Left lung (tissue), 4 donors: ENCODE measurements at regions not wholly inside any gene's neighbourhood (a gene's known extent, or its start where the extent isn't known, plus 50 kb on each side); places are given as distances from the start of the nearest gene placed in this dataset.

Experiments
- ATAC-seq: fragments of 200-7000 bp; cut with Tn5 transposase; one replicate; pipeline ENCODE4 v1.9.1; 2020; ENCODE audit warnings: moderate library complexity
- DNase-seq, 4 donors: peaks; one replicate each; pipeline ENCODE4 v3.0.0-alpha.2; 2013 to 2020
- H3K27ac ChIP-seq, 2 donors: fragments of 200-600 bp; sonication (generic) in 1 of 2; one replicate each; pipeline versions ENCODE4 v1.5.0 to v1.8.0; 2020 to 2021
- H3K27me3 ChIP-seq, 2 donors: fragments of 200-600 bp; sonication (generic) in 1 of 2; one replicate each; pipeline versions ENCODE4 v1.5.0 to v1.8.0; 2020 to 2021
- H3K36me3 ChIP-seq, 2 donors: fragments of 200-600 bp; sonication (generic) in 1 of 2; one replicate each; pipeline versions ENCODE4 v1.5.0 to v1.8.0; 2020 to 2021
- H3K4me1 ChIP-seq, 2 donors: fragments of 200-600 bp; one replicate each; pipeline ENCODE4 v1.8.0; 2021
- H3K4me3 ChIP-seq, 2 donors: fragments of 200-600 bp; sonication (generic) in 1 of 2; one replicate each; pipeline versions ENCODE4 v1.5.0 to v1.8.0; 2020 to 2021; ENCODE audit warnings: mild to moderate bottlenecking in 1 of 2
- H3K9me3 ChIP-seq, 2 donors: fragments of 200-600 bp; sonication (generic) in 1 of 2; one replicate each; pipeline versions ENCODE4 v1.5.0 to v1.8.0; 2020 to 2021
- CTCF ChIP-seq, 2 donors: fragments of 200-600 bp; sonication (generic) in 1 of 2; IDR thresholded peaks; one replicate each; pipeline versions ENCODE4 v1.5.0 to v1.8.0; 2021; ENCODE audit warnings: antibody characterized with exemption in 2 of 2
- intact Hi-C, 2 donors: fragments of 100-400 bp; cut with DNase I; formaldehyde crosslinking; loops; one replicate each; pipeline versions ENCODE4 v1.11.2 to v1.14.2; 2022
- donor health status: DM: no; HTN: yes; CAD: no.
- donor health status: DM: no; HTN: no; CAD: no.

DNA sequence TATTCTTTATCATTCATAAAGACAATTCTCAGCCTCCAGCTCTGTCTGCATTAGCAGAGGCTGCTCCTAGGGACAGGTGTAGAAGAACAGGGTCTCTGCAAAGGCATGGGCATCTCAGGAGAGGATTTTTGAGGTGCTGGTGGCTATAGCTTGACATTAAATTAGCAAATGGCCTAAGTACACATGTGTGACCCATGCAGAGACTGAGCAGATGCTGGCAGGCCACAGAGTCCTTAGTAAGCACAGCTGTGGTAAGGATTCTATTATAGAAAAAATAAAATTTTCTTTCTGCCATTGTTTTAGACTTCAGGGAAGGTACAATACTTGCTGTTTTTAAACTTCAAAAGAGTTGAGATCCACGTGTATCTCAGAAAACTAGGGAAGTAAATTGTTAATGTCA is 177.5 kb upstream of the DUSP10 start:
- intact Hi-C loops = no loop called here
- no peaks in the 10 kb centered on the region for H3K36me3 ChIP-seq
- no peak overlapping the region for H3K27ac ChIP-seq
- TF ChIP-seq CTCF (IDR thresholded peaks at IDR 0.05) = no peak
- no peaks in the 10 kb centered on the region for H3K27me3 ChIP-seq
- no peak for DNase-seq
- H3K9me3 ChIP-seq = no peaks in the 10 kb centered on the region
- ATAC-seq = no peak
- no peak overlapping the region for H3K4me3 ChIP-seq
- no peaks in the 10 kb centered on the region for H3K4me1 ChIP-seq

GRCh38 chr1:221916176-221916575 is 174.3 kb upstream of the DUSP10 start:
- intact Hi-C loops = no loop called here
- no peaks in the 10 kb centered on the region for H3K4me1 ChIP-seq
- no peak overlapping the region for H3K4me3 ChIP-seq
- no peaks in the 10 kb centered on the region for H3K9me3 ChIP-seq
- no peak overlapping the region for H3K27ac ChIP-seq
- no peak for TF ChIP-seq CTCF (IDR thresholded peaks at IDR 0.05)
- DNase-seq (no peak), ATAC-seq (no peak)
- H3K36me3 ChIP-seq = no peaks in the 10 kb centered on the region
- H3K27me3 ChIP-seq = no peaks in the 10 kb centered on the region

DNA sequence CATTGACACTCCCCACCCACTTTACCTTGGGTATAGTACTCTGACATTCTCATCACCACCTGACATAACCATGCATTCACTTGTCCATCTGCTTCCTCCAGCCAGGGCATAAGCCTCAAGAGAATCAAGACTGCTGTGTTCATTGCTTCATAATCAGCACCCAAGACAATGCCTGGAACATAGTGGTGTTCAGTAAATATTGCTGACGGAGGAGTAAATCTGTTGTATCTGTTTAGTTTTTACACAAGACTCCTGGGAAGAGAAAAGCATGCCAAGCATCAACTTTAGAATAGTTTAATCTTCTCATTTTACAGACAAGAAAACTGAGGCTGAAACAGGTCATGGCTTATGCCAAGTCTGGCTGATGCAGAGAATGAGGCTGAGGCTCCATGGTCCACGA is 173.9 kb upstream of the DUSP10 start:
- intact Hi-C loops = no loop called here
- Histone ChIP-seq H3K9me3 (no peaks in the 10 kb centered on the region), H3K27me3 (no peaks in the 10 kb centered on the region), H3K27ac (no peak overlapping the region), H3K4me3 (no peak overlapping the region), H3K36me3 (no peaks in the 10 kb centered on the region), H3K4me1 (no peaks in the 10 kb centered on the region)
- DNase-seq (no peak), ATAC-seq (no peak)
- TF ChIP-seq CTCF (IDR thresholded peaks at IDR 0.05) = no peak

DNA sequence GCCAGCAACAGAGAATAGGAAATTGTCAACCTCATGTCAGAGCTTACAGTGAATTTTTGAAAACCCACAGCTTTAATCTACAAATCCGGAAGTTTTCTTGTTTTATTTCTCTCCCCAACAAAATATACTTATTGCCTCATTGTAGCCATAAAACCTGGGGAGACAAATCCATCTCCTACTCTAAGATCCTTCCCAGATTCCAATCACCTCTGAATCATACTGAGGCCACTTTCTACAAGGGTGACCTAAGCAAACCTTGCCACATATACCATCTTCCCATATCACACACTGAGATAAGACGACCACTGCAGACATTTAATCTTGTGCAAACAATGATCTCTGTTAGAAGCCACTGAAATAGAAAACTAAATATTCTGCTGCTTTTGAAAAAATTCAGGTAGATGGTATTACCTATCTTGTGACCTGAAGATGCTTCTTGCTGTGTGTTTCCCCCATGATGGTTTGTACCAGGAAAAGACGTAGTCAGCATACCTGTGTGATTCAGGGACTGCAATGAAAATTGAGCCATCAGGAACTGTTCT is 171.5 kb upstream of the DUSP10 start:
- Histone ChIP-seq H3K27me3 (no peaks in the 10 kb centered on the region), H3K4me1 (no peaks in the 10 kb centered on the region), H3K4me3 (no peak overlapping the region), H3K27ac (no peak overlapping the region), H3K9me3 (no peaks in the 10 kb centered on the region), H3K36me3 (no peaks in the 10 kb centered on the region)
- no peak for TF ChIP-seq CTCF (IDR thresholded peaks at IDR 0.05)
- ATAC-seq = no peak
- intact Hi-C loops = no loop called here
- DNase-seq = no peak

DNA sequence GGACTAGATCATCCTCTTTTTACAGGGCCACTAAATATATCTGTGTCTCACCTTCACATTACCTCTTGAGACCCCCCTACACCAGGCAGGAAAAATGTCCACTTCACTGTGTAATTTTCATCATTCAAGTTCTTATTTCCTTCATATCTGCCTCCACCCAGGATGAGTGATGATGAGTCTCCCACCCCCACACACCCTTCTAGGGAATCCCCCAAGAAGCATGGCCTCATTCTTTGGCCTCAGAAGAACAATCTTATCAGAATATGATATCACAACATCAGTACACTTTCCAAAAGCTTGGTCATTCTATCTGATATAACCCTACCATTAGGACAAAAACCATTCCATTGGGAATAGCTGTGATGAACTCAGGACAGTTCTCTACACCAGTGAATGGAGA is 170.3 kb upstream of the DUSP10 start:
- H3K27ac ChIP-seq = no peak overlapping the region
- H3K9me3 ChIP-seq = no peaks in the 10 kb centered on the region
- H3K36me3 ChIP-seq = no peaks in the 10 kb centered on the region
- intact Hi-C loops = no loop called here
- ATAC-seq (no peak), DNase-seq (no peak)
- H3K27me3 ChIP-seq = no peaks in the 10 kb centered on the region
- TF ChIP-seq CTCF (IDR thresholded peaks at IDR 0.05) = no peak
- no peaks in the 10 kb centered on the region for H3K4me1 ChIP-seq
- no peak overlapping the region for H3K4me3 ChIP-seq
